ENCODE measurements at regions not wholly inside any gene's neighbourhood (a gene's known extent, or its start where the extent isn't known, plus 50 kb on each side); places are given as distances from the start of the nearest gene placed in this dataset.
A peak's percentile ranks its signal among the peaks of the same experiment; 100 is the strongest.

DNA sequence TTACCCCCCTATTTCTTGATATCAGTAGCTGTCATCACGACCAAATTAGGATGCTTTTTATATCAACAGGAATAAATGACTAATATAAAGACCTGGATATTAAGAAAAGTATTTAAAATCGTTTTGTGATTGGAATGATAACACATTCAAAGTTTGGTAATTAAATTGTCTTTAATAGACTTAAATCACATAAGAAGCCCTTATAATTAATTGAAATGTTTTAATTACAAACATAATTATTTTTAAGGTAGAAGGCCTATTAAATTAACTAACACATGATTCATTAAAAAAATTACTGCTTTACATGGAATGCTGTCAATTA is 412.4 kb downstream of the FUT8 start:
- Mint-ChIP-seq H3K27ac (ENCODE audit: unreplicated experiment) (no peak overlapping the region), H3K4me1 (ENCODE audit: unreplicated experiment) (no peaks in the 10 kb centered on the region), H3K36me3 (ENCODE audit: low read depth, unreplicated experiment) (no peaks in the 10 kb centered on the region), H3K4me3 (ENCODE audit: unreplicated experiment) (no peak overlapping the region), H3K27me3 (ENCODE audit: unreplicated experiment) (peaks cover 2% of the 10 kb centered on the region), H3K9me3 (ENCODE audit: unreplicated experiment) (no peaks in the 10 kb centered on the region)
- no peak for DNase-seq (ENCODE audit: low spot score)
- TF ChIP-seq, protein P1, sequence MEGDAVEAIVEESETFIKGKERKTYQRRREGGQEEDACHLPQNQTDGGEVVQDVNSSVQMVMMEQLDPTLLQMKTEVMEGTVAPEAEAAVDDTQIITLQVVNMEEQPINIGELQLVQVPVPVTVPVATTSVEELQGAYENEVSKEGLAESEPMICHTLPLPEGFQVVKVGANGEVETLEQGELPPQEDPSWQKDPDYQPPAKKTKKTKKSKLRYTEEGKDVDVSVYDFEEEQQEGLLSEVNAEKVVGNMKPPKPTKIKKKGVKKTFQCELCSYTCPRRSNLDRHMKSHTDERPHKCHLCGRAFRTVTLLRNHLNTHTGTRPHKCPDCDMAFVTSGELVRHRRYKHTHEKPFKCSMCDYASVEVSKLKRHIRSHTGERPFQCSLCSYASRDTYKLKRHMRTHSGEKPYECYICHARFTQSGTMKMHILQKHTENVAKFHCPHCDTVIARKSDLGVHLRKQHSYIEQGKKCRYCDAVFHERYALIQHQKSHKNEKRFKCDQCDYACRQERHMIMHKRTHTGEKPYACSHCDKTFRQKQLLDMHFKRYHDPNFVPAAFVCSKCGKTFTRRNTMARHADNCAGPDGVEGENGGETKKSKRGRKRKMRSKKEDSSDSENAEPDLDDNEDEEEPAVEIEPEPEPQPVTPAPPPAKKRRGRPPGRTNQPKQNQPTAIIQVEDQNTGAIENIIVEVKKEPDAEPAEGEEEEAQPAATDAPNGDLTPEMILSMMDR (IDR thresholded peaks at IDR 0.05; ENCODE audit: unreplicated experiment) = peak; percentile 40

DNA sequence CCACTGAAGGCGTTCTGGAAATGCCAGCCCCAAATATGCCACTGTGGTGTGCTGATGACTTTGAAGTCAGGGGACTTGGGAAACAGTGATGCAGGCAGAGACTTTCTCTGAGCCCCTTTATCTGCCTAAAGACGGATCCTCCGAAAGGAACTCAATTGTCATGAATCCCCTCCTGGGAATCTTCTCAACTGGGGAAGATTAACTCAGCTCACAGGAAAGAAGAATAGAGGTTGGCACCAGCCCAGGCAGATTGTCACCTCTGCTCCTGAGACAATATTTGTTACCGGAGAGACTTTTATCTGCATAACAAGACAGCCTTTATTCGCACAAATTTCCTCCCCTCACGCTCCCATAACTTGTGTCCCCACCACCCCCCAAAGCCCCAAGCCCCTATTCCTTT is 414.4 kb downstream of the FUT8 start:
- Mint-ChIP-seq H3K27me3 (ENCODE audit: unreplicated experiment) (peaks cover 6% of the 10 kb centered on the region), H3K9me3 (ENCODE audit: unreplicated experiment) (no peaks in the 10 kb centered on the region), H3K27ac (ENCODE audit: unreplicated experiment) (no peak overlapping the region), H3K4me3 (ENCODE audit: unreplicated experiment) (no peak overlapping the region), H3K36me3 (ENCODE audit: low read depth, unreplicated experiment) (no peaks in the 10 kb centered on the region), H3K4me1 (ENCODE audit: unreplicated experiment) (no peaks in the 10 kb centered on the region)
- TF ChIP-seq, protein P1 (IDR thresholded peaks at IDR 0.05; ENCODE audit: unreplicated experiment) = no peak
- DNase-seq (ENCODE audit: low spot score) = no peak

DNA sequence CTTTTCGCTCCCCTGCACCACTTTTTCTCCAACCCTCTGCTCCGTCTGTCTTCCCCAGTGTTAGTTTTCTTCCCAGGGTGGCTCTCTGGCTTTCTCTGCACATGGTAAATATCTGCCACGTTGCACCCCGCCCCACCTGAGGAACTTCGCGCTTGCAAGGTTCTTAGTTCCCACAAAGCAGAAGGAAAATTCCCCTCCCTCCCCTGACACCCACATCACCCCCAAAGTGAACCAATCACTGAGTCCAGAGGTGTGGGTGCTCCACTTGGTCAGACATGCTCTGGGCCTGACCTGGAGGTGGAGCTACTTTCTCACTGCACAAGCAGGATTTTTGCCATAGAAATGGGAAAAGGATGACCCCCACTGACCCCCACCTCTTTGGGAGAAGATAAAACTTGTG is 415.0 kb downstream of the FUT8 start:
- Mint-ChIP-seq H3K4me3 (ENCODE audit: unreplicated experiment) (no peak overlapping the region), H3K36me3 (ENCODE audit: low read depth, unreplicated experiment) (no peaks in the 10 kb centered on the region), H3K4me1 (ENCODE audit: unreplicated experiment) (no peaks in the 10 kb centered on the region), H3K9me3 (ENCODE audit: unreplicated experiment) (no peaks in the 10 kb centered on the region), H3K27me3 (ENCODE audit: unreplicated experiment) (peaks cover 7% of the 10 kb centered on the region), H3K27ac (ENCODE audit: unreplicated experiment) (no peak overlapping the region)
- TF ChIP-seq, protein P1 (IDR thresholded peaks at IDR 0.05; ENCODE audit: unreplicated experiment) = no peak
- no peak for DNase-seq (ENCODE audit: low spot score)

DNA sequence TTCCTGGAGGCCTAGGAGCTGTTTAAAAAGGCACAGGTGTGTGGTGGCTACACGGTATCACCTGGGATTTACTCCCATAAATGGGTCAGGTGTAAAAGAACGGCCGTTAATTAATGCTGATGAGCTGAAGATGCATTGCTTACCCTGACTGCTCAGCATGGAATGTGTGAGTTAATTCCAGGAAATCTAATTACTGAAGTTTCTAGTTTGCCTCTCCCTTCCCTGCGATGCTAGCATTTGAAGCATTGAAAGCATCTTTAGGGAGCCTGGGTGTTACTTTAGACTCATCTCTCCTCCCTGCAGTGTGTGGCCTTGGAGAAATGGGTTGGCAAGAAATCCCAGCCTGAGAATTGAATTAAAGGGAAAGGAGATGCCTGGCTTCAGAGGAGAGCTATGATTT is 415.9 kb downstream of the FUT8 start:
- Mint-ChIP-seq H3K9me3 (ENCODE audit: unreplicated experiment) (no peaks in the 10 kb centered on the region), H3K36me3 (ENCODE audit: low read depth, unreplicated experiment) (no peaks in the 10 kb centered on the region), H3K27ac (ENCODE audit: unreplicated experiment) (no peak overlapping the region), H3K4me1 (ENCODE audit: unreplicated experiment) (no peaks in the 10 kb centered on the region), H3K4me3 (ENCODE audit: unreplicated experiment) (no peak overlapping the region), H3K27me3 (ENCODE audit: unreplicated experiment) (peaks cover 8% of the 10 kb centered on the region)
- TF ChIP-seq, protein P1 (IDR thresholded peaks at IDR 0.05; ENCODE audit: unreplicated experiment) = no peak
- no peak for DNase-seq (ENCODE audit: low spot score)

DNA sequence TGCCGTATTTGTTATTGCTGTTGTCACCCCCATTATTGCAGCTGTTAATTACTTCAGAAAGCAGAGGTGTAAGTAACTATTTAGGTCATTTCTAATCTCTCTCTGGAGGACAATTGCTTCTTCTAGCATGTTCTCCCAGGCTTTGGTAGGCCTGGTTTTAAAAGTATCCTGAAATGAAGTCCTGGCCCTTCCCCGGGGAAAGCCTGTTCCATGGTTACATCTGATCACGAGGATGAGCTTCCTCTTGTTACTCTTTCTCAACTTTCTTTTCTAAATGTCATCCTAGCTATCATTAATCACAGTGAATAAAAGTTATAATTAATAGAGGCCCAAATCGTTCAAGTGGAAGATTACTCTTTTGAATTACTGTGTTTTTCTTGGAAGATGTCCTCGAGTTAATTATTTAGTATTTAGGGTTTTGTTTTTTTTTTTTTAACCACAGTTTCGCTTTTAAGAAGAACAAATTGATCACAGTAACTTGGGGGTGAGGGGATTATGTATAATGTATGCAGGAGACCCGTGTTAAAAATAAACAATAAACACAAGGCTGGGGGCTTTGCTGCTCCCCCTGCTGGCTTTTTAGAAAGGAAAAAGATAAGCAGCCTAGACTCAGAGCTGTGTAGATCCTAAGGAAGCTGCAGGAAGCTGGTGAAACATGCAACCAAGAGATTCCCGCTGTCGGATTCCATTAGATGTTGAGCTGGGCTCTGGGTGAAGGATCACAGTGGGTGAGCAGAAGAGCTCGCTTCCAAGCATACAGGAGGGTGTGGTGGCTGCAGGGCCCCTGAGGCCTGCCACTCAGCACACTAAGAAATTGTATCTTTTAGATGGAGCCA is 420.1 kb downstream of the FUT8 start:
- H3K9me3 Mint-ChIP-seq (ENCODE audit: unreplicated experiment) = no peaks in the 10 kb centered on the region
- no peak overlapping the region for H3K4me3 Mint-ChIP-seq (ENCODE audit: unreplicated experiment)
- TF ChIP-seq, protein P1 (IDR thresholded peaks at IDR 0.05; ENCODE audit: unreplicated experiment) = peak; percentile 34
- H3K27me3 Mint-ChIP-seq (ENCODE audit: unreplicated experiment) = peaks cover 7% of the 10 kb centered on the region
- H3K27ac Mint-ChIP-seq (ENCODE audit: unreplicated experiment) = no peak overlapping the region
- peaks cover 11% of the 10 kb centered on the region for H3K4me1 Mint-ChIP-seq (ENCODE audit: unreplicated experiment)
- H3K36me3 Mint-ChIP-seq (ENCODE audit: low read depth, unreplicated experiment) = peaks cover 6% of the 10 kb centered on the region
- DNase-seq (ENCODE audit: low spot score) = peak; percentile 11
